IMR-90 (cell line): ENCODE measurements at regions not wholly inside any gene's neighbourhood (a gene's known extent, or its start where the extent isn't known, plus 50 kb on each side); places are given as distances from the start of the nearest gene placed in this dataset.

Experiments used
- ATAC-seq: fragments of 200-7000 bp; cut with Tn5 transposase; 2 replicates; pipeline ENCODE4 v1.9.1; 2020; ENCODE audit warnings: low read depth, mild to moderate bottlenecking, moderate library complexity
- BruUV-seq: library from RNA; stranded (reverse); fragments of 400-500 nt; replicated peaks from 2 replicates; lab custom pipeline; 2021; lab: Mats Ljungman, UMichigan
- CTCF ChIA-PET: fragments of 300-600 bp; formaldehyde crosslinking; extraction: SDS; loops from one replicate; lab custom pipeline; 2021; ENCODE audit warnings: antibody characterized with exemption; lab: Yijun Ruan, JAX
- POLR2A ChIA-PET: fragments of 300-600 bp; sonication (Branson Sonifier 250); formaldehyde crosslinking; loops from one replicate; lab custom pipeline; 2022; ENCODE audit warnings: antibody characterized with exemption; ENCODE audit not compliant: unreplicated experiment; lab: Charles Lee
- DNase-seq: peaks from one replicate; pipeline ENCODE4 v3.0.0; 2013
- H2AFZ ChIP-seq: replicated peaks from 2 replicates; pipeline ENCODE3; 2013; ENCODE audit warnings: low read length, mild to moderate bottlenecking; ENCODE audit not compliant: poor library complexity
- H2AK5ac ChIP-seq: 2 replicates; pipeline ENCODE4 v1.6.1; 2013; ENCODE audit warnings: low read depth, low read length, inconsistent platforms
- H2AK9ac ChIP-seq: replicated peaks from 2 replicates; pipeline ENCODE3; 2013; ENCODE audit warnings: mild to moderate bottlenecking, low read depth, low read length, moderate library complexity; ENCODE audit not compliant: poor library complexity
- H2BK120ac ChIP-seq: 2 replicates; pipeline ENCODE4 v1.6.1; 2013; ENCODE audit warnings: low read depth, low read length, inconsistent platforms
- H2BK15ac ChIP-seq: 3 replicates; pipeline ENCODE4 v1.6.1; 2013; ENCODE audit warnings: low read depth, low read length, inconsistent platforms
- H2BK20ac ChIP-seq: 2 replicates; pipeline ENCODE4 v1.6.1; 2013; ENCODE audit warnings: low read depth, mild to moderate bottlenecking, inconsistent platforms, low read length, moderate library complexity
- H2BK5ac ChIP-seq: 2 replicates; pipeline ENCODE4 v1.6.1; 2013; ENCODE audit warnings: mild to moderate bottlenecking, low read depth, low read length, inconsistent platforms; ENCODE audit not compliant: poor library complexity, severe bottlenecking
- H3K14ac ChIP-seq: replicated peaks from 2 replicates; pipeline ENCODE4 v1.6.1; 2013; ENCODE audit warnings: low read depth, low read length, inconsistent platforms
- H3K18ac ChIP-seq: 2 replicates; pipeline ENCODE4 v1.6.1; 2013; ENCODE audit warnings: low read depth, low read length, control low read depth
- H3K23ac ChIP-seq: 2 replicates; pipeline ENCODE4 v1.6.1; 2013; ENCODE audit warnings: low read depth, low read length, inconsistent platforms
- H3K27ac ChIP-seq: 2 replicates; pipeline ENCODE4 v1.5.1; 2013; ENCODE audit warnings: mild to moderate bottlenecking, control low read depth, low read length; ENCODE audit not compliant: insufficient read depth
- H3K27me3 ChIP-seq: 2 replicates; pipeline ENCODE4 v1.6.1; 2013; ENCODE audit warnings: low read length; ENCODE audit not compliant: control insufficient read depth, insufficient read depth
- H3K36me3 ChIP-seq: 2 replicates; pipeline ENCODE4 v1.6.1; 2013; ENCODE audit warnings: low read length, mixed read lengths; ENCODE audit not compliant: control insufficient read depth, insufficient read depth
- H3K4ac ChIP-seq: 2 replicates; pipeline ENCODE4 v1.6.1; 2013; ENCODE audit warnings: low read depth, low read length, inconsistent platforms
- H3K4me1 ChIP-seq: 2 replicates; pipeline ENCODE4 v1.6.1; 2013; ENCODE audit warnings: low read length, mixed read lengths; ENCODE audit not compliant: control insufficient read depth, insufficient read depth
- H3K4me2 ChIP-seq: 2 replicates; pipeline ENCODE4 v1.6.1; 2013; ENCODE audit warnings: low read depth, mild to moderate bottlenecking, control low read depth, low read length, moderate library complexity
- H3K4me3 ChIP-seq: 2 replicates; pipeline ENCODE4 v1.5.1; 2013; ENCODE audit warnings: low read depth, mild to moderate bottlenecking, control low read depth, low read length, moderate library complexity; ENCODE audit not compliant: insufficient read depth
- H3K56ac ChIP-seq: 2 replicates; pipeline ENCODE4 v1.6.1; 2013; ENCODE audit warnings: low read length, inconsistent platforms; ENCODE audit not compliant: insufficient read depth; ENCODE audit errors: extremely low read depth
- H3K79me1 ChIP-seq, 2 experiments: 2 replicates each; pipeline ENCODE4 v1.6.1; 2013; ENCODE audit warnings: low read length in 2 of 2, inconsistent platforms in 1 of 2, low read depth in 1 of 2
- H3K9ac ChIP-seq: 2 replicates; pipeline ENCODE4 v1.6.1; 2013; ENCODE audit warnings: low read depth, low read length, control low read depth
- H3K9me1 ChIP-seq: 2 replicates; pipeline ENCODE4 v1.6.1; 2013; ENCODE audit warnings: low read length, inconsistent platforms; ENCODE audit not compliant: insufficient read depth
- H3K9me3 ChIP-seq: 2 replicates; pipeline ENCODE4 v1.6.1; 2013; ENCODE audit warnings: low read length; ENCODE audit not compliant: control insufficient read depth, insufficient read depth
- H4K20me1 ChIP-seq: 2 replicates; pipeline ENCODE4 v1.6.1; 2013; ENCODE audit warnings: low read length, inconsistent platforms; ENCODE audit not compliant: insufficient read depth
- H4K5ac ChIP-seq: 2 replicates; pipeline ENCODE4 v1.6.1; 2013; ENCODE audit warnings: mild to moderate bottlenecking, low read depth, low read length, control low read depth
- H4K8ac ChIP-seq, 2 experiments: 2 replicates each; pipeline ENCODE4 v1.6.1; 2013; ENCODE audit warnings: low read depth in 2 of 2, low read length in 2 of 2, control low read depth in 1 of 2, inconsistent platforms in 1 of 2
- H4K91ac ChIP-seq: 2 replicates; pipeline ENCODE4 v1.6.1; 2013; ENCODE audit warnings: low read depth, low read length, inconsistent platforms; ENCODE audit not compliant: insufficient read depth
- BHLHE40 ChIP-seq: fragments of 150-350 bp; IDR thresholded peaks from 2 replicates; pipeline ENCODE4 v1.6.1; 2016; ENCODE audit warnings: mild to moderate bottlenecking, low read depth, low read length
- NFE2L2 ChIP-seq: fragments of 150-350 bp; IDR thresholded peaks from 2 replicates; pipeline ENCODE4 v1.6.1; 2016; ENCODE audit warnings: low read depth, mild to moderate bottlenecking, low read length
- POLR2A ChIP-seq: IDR thresholded peaks from 2 replicates; pipeline ENCODE4 v1.6.1; 2012; ENCODE audit warnings: mild to moderate bottlenecking, low read depth, low read length
- RFX5 ChIP-seq: IDR thresholded peaks from 2 replicates; pipeline ENCODE4 v1.8.0; 2012; ENCODE audit warnings: low read depth, mild to moderate bottlenecking, low read length, moderate library complexity
- dilution Hi-C: fragments of 300-500 bp; cut with HindIII; formaldehyde crosslinking; loops from one replicate; pipeline ENCODE4 v1.14.3; 2018; ENCODE audit warnings: low sequenced_read_pairs; ENCODE audit not compliant: unreplicated experiment
- in situ Hi-C: fragments of 300-500 bp; cut with MboI; formaldehyde crosslinking; loops from 3 replicates; pipeline ENCODE4 v1.14.3; 2019; ENCODE audit warnings: low sequenced_read_pairs, inconsistent platforms, mixed read lengths
- intact Hi-C: fragments of 100-400 bp; cut with micrococcal nuclease; formaldehyde crosslinking; loops from 2 replicates; pipeline ENCODE4 v1.10.0; 2022

- no peak for TF ChIP-seq NFE2L2
- no peak for TF ChIP-seq BHLHE40
- no peak for TF ChIP-seq RFX5
- no peak for TF ChIP-seq POLR2A
- no TSS peak for BruUV-seq
- H3K4me2 ChIP-seq = no peak overlapping the region
- ATAC-seq = no peak
- no peak overlapping the region for H3K4ac ChIP-seq
- POLR2A ChIA-PET = no interaction called here
- no peak overlapping the region for H2AFZ ChIP-seq
- H3K14ac ChIP-seq = no peak overlapping the region
- H2BK120ac ChIP-seq = no peak overlapping the region
- no peak overlapping the region for H3K4me3 ChIP-seq
- H2BK20ac ChIP-seq = no peak overlapping the region
- no peaks in the 10 kb centered on the region for H3K4me1 ChIP-seq
- H3K27me3 ChIP-seq = no peaks in the 10 kb centered on the region
- in situ Hi-C loops (no loop called here), intact Hi-C loops (no loop called here), dilution Hi-C loops (no loop called here)
- H2AK5ac ChIP-seq = no peak overlapping the region
- no peak for DNase-seq
- H4K20me1 ChIP-seq = no peaks in the 10 kb centered on the region
- H3K27ac ChIP-seq = no peak overlapping the region
- H3K9me3 ChIP-seq = no peaks in the 10 kb centered on the region
- H3K56ac ChIP-seq = no peak overlapping the region
- no peak overlapping the region for H2BK5ac ChIP-seq
- H2AK9ac ChIP-seq = no peak overlapping the region
- no peak overlapping the region for H3K18ac ChIP-seq
- H3K9ac ChIP-seq = no peak overlapping the region
- no peaks in the 10 kb centered on the region for H3K9me1 ChIP-seq
- no peaks in the 10 kb centered on the region for H3K79me1 ChIP-seq
- no peak overlapping the region for H4K8ac ChIP-seq
- CTCF ChIA-PET = no interaction called here
- H4K5ac ChIP-seq = no peak overlapping the region
- H4K91ac ChIP-seq = no peak overlapping the region
- no peaks in the 10 kb centered on the region for H3K36me3 ChIP-seq
- H3K23ac ChIP-seq = no peak overlapping the region
- no peak overlapping the region for H2BK15ac ChIP-seq
These were observed 144.7 kb upstream of the TTC14 start for GRCh38 chr3:180457225-180457624.
